ENCODE measurements at regions not wholly inside any gene's neighbourhood (a gene's known extent, or its start where the extent isn't known, plus 50 kb on each side); places are given as distances from the start of the nearest gene placed in this dataset.

- DNase-seq (ENCODE audit: low read depth): no peak
- TF ChIP-seq CTCF (conservative IDR thresholded peaks at IDR 0.05; ENCODE audit: control insufficient read depth, insufficient read depth, low read depth, low read length): no peak
- H3K4me3 ChIP-seq (ENCODE audit: control insufficient read depth, low read depth, low read length): no peak overlapping the region
Observed at GRCh38 chr2:59882279-59882678, 671.2 kb downstream of the BCL11A start.

GRCh38 chr2:59881218-59881617 lies 672.2 kb downstream of the BCL11A start:
- DNase-seq (ENCODE audit: low read depth): no peak
- no peak overlapping the region for H3K4me3 ChIP-seq (ENCODE audit: control insufficient read depth, low read depth, low read length)
- TF ChIP-seq CTCF (conservative IDR thresholded peaks at IDR 0.05; ENCODE audit: control insufficient read depth, insufficient read depth, low read depth, low read length): no peak

DNA sequence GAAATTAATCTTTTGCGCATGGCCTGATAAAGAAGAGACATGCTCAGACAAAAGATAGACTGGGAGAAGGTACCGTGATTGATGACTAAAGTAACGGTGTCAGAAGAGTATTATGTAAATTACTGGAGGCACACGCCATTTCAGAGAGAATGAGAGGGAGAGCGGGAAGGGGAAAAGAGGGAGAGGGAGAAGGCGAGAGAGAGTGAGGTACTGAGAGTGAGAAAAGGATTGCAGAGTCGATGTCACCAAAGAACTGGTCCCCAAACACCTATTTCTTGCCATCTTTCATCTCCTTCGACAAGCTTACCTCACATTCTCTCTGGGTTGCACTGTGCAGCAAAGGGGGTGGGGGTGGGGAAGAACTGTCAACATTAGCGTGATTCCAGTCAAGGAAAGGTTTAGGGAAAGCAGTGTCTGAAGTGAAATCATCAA lies 673.7 kb downstream of the BCL11A start:
- no peak overlapping the region for H3K4me3 ChIP-seq (ENCODE audit: control insufficient read depth, low read depth, low read length)
- TF ChIP-seq CTCF (conservative IDR thresholded peaks at IDR 0.05; ENCODE audit: control insufficient read depth, insufficient read depth, low read depth, low read length): no peak
- DNase-seq (ENCODE audit: low read depth): no peak

DNA sequence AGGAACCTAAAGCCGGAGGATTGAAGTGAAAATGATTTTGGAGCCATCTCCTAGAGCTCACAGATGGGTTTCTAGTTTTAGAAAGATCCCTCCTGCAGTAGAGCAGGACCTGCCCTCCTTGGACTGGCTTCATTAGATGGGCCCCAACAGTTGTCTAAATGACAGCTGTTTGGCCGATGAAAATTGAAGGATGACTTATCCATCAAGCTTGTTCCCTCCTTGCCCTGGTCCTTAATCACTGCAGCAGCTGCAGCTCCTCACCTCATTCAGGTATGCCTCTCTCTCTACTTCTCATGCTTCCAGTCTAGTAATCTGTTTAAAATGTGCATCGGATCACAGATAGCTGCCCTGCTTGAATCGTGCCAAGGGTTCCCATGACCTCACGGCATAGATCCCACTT lies 677.6 kb downstream of the BCL11A start:
- TF ChIP-seq CTCF (conservative IDR thresholded peaks at IDR 0.05; ENCODE audit: control insufficient read depth, insufficient read depth, low read depth, low read length): no peak

GRCh38 chr2:59874971-59875755 lies 678.3 kb downstream of the BCL11A start:
- no peak for TF ChIP-seq CTCF (conservative IDR thresholded peaks at IDR 0.05; ENCODE audit: control insufficient read depth, insufficient read depth, low read depth, low read length)
- DNase-seq (ENCODE audit: low read depth): no peak
- H3K4me3 ChIP-seq (ENCODE audit: control insufficient read depth, low read depth, low read length): no peak overlapping the region

More for the DNA sequence above, 677.6 kb downstream of the BCL11A start:
- DNase-seq (ENCODE audit: low read depth): no peak
- no peak overlapping the region for H3K4me3 ChIP-seq (ENCODE audit: control insufficient read depth, low read depth, low read length)

DNA sequence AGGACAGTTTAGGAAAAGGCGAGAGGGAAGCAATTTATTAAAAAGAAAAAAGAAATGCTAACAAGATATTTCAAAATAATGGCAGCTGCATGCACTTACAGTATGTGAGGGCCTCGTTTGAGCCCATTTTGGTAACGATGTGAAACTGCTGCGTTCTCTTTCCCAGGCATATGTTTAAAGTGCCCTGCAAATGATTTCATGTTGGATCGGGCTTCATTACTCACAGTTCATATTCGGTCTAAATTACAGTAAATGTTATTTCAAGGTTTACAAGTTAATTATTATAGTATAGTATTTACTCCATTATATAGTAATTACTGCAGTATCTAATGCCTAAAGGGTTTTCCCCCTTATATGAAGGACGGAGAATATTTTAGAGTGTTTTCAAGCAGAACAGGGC lies 679.1 kb downstream of the BCL11A start:
- no peak overlapping the region for H3K4me3 ChIP-seq (ENCODE audit: control insufficient read depth, low read depth, low read length)
- no peak for TF ChIP-seq CTCF (conservative IDR thresholded peaks at IDR 0.05; ENCODE audit: control insufficient read depth, insufficient read depth, low read depth, low read length)
- DNase-seq (ENCODE audit: low read depth): no peak
